SK-N-SH (cell line): ENCODE measurements at regions not wholly inside any gene's neighbourhood (a gene's known extent, or its start where the extent isn't known, plus 50 kb on each side); places are given as distances from the start of the nearest gene placed in this dataset.

ENCODE experiments used
- CTCF ChIP-seq: fragments of 200-600 bp; sonication (generic); IDR thresholded peaks from 2 replicates; pipeline ENCODE4 v1.6.1; 2017; ENCODE audit warnings: antibody characterized with exemption, mild to moderate bottlenecking, moderate library complexity
- MXI1 ChIP-seq: IDR thresholded peaks from 2 replicates; pipeline ENCODE4 v1.6.1; 2012; ENCODE audit warnings: mild to moderate bottlenecking, low read depth, low read length, improper control_type of control experiment
- POLR2AphosphoS5 ChIP-seq: IDR thresholded peaks from 2 replicates; pipeline ENCODE4 v1.6.1; 2012; ENCODE audit warnings: low read depth, low read length
- TCF12 ChIP-seq: IDR thresholded peaks from 2 replicates; pipeline ENCODE4 v1.4.0; 2012
- ZBTB33 ChIP-seq: IDR thresholded peaks from 2 replicates; pipeline ENCODE4 v1.4.0; 2012; ENCODE audit warnings: low read depth, borderline replicate concordance

GRCh38 chr3:30418443-30418842 is 188.0 kb upstream of the TGFBR2 start:
- TF ChIP-seq CTCF (no peak), MXI1 (no peak), ZBTB33 (no peak), TCF12 (peak; percentile 77), POLR2AphosphoS5 (peak; percentile 32; the same call in 1 of the 2 replicates)
